Activated CD4-positive, alpha-beta T cell treated with anti-CD3 and anti-CD28 coated beads for 24 hours (primary cell): ENCODE measurements at regions not wholly inside any gene's neighbourhood (a gene's known extent, or its start where the extent isn't known, plus 50 kb on each side); places are given as distances from the start of the nearest gene placed in this dataset.
"Not testable (repeated sequence)": the region's sequence is repeated elsewhere in the genome, so short reads cannot be mapped to it uniquely, and the experiment has no call there.

Experiments
- DNase-seq, 2 donors: peaks; one replicate each; pipeline ENCODE4 v3.0.0-alpha.2; 2020; ENCODE audit warnings: low read depth in 2 of 2

DNA sequence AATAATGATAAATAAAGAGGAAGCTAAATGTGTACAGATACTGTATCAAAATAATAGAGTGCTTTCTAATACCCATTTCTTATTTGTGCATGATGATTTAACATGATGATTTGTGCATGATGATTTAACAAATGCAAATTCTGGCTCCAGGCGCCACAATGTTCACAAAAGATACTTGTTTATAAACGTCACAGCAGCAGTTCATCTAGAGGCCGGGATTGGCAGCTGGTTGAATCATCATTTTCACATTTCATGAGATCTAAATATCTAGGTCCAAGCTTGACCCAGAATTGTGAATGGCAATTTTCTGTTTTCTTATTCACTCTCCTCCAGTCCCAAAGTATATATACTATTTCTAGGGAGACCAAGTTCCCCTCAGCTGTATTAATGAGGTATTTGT lies 322.0 kb downstream of the SUCLG1 start:
- DNase-seq: no peak

DNA sequence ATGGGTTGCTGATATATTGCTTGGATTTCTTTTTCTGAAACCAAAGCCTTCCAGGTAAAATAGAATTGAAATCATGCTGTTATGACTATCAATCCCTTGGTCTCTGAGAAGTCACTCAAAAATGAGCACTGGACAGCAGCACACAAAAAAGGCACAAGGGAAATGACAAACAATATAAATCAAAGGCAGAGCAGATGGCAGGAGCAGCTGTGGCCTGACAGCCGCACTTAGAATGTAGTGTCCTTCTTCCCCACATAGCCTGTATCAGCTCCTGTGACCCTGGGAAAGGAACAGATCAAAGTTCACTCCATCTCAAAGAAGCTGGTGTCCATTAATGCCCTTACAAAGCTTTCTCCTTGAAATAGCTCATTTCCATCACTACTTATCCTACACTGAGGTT lies 326.7 kb downstream of the SUCLG1 start:
- DNase-seq: no peak

DNA sequence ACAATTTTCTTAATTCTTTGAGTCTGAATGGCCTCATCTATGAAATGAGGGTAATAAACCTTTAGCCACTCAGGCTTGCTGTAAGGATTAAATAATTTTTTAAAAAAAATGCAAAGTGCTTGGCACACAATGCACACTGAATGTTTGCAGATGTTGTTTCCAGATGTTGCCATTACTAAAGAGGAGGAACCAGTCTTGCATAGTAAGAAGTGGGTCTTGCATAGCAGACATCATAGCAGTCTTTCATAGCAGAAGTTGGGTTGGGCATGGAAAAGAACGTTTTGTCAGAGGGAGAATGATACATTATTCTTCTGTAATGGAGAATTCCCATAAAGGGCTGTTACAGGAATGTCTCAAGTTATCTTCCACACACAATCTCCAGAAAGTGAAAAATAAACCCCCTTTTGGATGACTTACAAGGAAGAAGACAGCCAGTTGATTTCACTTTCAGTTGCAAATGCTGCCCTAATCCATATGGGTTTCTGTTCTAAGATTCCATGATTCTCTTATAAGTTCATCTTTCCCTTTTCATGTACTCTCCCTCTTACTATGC lies 327.7 kb downstream of the SUCLG1 start:
- no peak for DNase-seq

DNA sequence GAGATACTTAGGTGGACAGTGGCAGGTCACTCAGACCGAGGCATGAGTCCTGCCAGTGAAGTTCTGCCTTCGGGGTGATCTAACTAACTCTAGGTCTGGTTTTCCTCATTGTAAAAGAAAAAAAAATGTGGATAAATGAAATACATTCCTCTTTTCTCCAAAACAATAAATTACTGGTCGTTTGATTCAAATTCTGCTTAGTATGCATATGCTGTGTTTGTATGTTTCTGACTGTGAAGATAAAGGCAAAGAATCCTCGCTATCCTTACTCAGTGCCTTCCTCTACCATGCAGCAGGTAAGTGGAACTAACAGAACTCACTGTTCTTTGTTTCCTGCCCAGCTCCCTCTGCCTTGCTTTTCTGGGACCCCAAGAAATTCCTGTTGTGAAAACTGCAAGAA lies 330.1 kb downstream of the SUCLG1 start:
- DNase-seq: no peak

DNA sequence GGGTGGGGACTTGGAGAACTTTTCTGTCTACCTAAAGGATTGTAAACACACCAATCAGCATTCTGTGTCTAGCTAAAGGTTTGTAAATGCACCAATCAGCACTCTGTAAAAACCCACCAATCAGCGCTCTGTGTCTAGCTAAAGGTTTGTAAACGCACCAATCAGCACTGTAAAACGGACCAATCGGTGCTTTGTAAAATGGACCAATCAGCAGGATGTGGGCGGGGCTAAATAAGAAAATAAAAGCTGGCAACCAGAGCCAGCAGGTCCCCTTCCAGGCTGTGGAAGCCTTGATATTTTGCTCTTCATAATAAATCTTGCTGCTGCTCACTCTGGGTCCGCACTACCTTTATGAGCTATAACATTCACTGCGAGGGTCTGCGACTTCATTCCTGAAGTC lies 331.3 kb downstream of the SUCLG1 start:
- DNase-seq: not testable (repeated sequence)

DNA sequence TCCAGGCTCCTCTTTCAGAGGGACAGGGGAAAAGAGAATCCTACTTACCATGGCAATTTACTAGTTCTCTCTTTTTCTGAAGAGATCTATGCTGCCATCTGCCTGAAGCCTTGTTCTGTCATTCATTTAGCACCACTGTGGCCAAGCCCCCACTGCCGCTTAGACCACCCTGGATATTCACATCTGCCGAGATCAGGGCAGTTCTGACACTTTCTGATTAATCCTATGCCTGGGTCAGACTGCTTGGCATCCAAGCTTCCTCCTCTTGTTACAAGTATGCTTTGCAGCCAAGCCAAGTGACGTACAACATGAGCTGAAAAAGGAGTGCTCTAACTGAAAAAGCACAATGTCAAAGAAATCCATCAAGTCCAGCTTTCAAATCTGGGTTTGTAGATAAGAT lies 332.6 kb downstream of the SUCLG1 start:
- no peak for DNase-seq

DNA sequence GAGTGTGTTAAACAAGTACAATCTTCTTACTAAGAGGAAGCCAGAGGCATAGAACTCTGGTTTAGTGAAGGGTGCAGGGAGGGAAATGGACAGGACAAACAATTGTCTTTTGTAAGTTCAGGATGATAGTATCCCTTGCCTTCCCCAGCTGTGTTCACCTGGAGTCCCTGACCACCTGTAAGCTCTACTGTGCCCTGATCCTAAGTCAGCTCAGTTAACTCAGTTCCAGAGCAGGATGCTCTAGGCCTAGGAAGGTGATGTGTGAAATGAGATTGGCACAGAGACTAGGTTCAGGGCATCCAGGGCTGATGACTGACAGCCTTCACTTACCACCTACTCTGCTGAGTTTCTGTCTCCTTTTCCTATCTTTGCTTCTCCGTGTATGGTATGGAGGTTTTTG lies 333.0 kb downstream of the SUCLG1 start:
- no peak for DNase-seq

DNA sequence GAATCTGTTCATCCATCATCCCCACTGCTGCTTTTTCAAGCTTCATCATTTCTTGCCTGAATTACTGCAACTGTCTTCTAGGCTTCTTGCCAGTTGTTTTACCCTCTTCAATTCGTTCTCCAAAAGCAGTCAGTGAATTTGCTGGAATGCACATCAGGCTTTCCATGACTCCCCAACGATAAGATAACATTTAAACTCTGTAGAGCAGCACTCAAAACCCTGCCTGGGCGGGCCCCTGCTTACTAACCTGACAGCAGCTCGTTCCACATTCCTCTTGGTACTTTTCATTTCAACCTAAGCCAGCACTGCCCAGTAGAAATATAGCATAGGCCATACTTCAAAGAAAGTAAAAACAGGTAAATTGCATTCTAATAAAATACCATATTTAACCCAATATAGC lies 342.9 kb downstream of the SUCLG1 start:
- DNase-seq: no peak

DNA sequence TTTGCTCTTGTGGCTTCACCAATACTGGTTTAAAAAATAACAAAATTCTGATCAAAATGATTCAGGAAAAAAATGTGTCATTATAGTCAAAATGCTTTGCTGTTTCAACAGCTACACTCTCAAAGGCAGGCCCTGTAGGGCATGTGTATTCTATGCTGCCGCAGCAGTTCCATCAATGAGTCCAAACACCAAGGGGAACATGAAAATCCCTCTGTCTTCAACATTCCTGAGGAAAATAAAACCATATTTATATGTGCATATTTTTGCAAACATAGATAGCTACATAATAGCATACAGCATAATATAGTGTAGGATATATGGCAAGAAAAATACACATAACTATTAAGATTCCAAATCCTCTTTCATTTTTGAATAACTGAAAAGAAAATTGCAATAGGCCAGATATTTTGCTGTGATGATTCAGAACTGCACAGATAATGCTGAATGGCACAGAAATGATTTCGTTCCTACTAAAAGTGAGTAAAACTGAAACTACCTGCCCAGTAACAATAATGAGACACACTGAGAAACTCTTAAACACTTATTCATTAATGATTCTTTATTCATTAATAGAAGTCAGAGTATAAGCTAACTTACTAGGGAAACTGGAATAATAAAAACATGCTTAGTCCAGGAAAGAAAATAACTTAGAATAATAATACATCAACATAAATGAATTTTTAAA lies 343.8 kb downstream of the SUCLG1 start:
- DNase-seq: no peak

DNA sequence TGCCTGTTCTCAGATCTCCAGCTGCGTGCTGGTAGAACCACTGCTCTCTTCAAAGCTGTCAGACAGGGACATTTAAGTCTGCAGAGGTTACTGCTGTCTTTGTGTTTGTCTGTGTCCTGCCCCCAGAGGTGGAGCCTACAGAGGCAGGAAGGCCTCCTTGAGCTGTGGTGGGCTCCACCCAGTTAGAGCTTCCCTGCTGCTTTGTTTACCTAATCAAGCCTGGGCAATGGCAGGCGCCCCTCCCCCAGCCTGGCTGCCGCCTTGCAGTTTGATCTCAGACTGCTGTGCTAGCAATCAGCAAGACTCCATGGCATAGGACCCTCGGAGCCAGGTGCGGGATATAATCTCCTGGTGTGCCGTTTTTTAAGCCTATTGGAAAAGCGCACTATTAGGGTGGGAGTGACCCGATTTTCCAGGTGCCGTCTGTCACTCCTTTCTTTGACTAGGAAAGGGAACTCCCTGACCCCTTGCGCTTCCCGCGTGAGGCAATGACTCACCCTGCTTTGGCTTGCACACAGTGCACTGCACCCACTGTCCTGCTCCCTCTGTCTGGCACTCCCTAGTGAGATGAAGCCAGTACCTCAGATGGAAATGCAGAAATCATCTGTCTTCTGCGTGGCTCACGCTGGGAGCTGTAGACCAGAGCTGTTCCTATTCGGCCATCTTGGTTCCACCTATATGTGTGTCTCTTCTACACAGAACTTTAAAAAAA lies 355.1 kb downstream of the SUCLG1 start:
- DNase-seq: not testable (repeated sequence)

DNA sequence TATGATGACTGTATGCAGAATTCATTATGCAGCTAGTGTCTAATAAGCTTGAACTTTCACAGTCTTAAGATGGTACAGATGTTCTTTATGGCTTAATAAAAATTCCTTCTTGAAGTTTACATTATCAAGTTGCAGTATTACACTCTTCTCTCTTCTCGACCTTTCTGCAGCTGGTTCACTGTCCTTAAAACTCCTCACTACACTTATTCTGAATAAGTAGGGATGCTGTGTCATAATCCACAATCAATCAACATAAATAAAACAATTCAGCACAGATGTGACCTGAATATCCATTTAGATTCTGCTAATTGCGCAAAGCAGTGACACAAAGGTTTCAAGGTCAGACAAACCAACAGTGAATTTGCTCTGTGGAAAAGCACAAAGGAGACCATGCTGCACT lies 356.8 kb downstream of the SUCLG1 start:
- DNase-seq: no peak

DNA sequence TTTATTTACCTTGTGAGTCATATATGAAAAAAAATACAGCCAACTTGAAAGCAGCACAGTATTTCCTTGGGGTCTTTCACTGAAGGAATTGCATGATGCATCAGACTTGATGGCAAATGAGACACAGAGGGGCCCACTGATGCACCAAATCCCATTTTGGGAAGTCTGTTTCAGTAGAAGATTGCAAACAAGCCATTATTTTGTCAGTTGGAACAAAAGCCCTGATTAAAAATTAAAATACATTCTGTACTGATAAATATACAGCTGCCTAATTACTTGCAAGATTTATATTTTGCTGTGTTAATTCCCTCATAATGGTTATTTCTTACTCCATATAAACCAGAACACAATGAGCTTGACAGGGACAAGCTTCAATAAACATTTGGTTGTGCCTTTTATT lies 370.4 kb downstream of the SUCLG1 start:
- DNase-seq: no peak

DNA sequence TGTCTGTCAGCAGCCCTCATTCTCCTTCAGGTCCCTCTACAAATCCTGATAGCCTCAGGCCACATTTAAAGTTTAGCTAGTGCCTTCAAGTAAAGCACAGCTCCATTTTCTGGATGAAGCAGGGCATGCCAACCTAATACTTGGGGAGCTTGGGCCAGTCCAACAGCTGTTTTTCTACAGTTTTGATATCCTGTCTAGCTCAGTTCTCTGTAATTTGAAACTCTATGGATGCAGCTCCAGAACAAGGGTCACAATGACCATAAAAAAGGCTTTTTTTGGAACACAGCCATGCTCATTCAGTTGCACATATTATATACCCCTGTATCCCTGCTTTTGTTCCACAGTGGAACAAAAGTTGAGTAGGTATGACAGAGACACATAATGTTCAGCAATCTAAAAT lies 373.5 kb downstream of the SUCLG1 start:
- DNase-seq: no peak

DNA sequence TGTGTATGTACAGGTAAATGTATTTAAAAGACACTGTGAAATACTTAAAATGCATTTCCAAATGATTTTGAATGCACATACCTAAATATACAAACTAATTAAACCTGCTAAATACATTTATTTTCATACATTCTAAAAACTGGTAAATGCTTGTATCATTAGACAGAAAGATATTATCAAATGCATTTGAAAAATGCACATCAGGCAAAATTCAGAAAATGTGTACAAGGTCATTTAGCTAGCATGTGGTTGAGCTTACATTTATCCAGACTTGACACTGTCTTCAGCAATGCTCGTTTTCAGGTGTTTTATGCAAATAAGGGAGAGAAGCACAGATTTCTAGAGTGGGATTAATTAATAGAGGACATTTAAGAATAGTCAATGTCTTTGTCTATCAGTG lies 374.2 kb downstream of the SUCLG1 start:
- no peak for DNase-seq

DNA sequence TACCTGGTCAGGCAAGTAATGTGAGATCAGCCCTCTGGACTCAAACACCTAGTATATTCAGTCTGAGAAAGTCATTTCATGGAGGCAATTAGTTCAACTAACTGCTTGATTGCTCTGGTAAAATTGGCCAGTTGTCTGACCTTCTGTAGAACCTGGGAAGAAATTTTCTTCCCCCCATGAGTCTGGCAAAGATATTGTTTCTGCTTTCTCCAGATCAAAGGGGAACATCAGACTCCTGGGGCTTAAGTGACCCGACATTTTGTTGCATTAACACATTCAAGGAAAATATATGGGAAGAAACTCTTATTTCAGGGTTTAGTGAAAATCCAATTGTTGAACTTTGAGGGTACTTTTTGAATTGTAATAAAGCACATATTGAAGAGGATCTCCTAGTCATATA lies 375.1 kb downstream of the SUCLG1 start:
- DNase-seq: no peak

DNA sequence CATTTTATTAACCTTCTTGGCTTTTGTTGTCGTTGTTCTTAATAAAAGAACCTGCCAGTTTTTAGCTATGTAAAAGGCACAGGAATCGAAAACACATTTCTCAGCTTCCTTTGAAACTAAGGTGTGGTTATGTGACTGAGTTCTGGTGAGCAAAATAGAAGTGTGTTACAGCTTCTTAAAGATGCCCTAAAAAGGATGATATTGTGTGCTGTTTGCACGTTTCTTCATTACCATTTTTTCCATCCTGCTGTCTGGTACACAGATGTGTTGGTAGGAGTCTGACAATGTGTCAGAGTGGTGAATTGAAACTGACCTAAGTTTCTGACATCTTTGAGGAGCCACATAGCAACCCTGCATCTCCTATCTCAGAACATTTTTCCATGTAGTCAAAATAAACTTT lies 380.6 kb downstream of the SUCLG1 start:
- no peak for DNase-seq

DNA sequence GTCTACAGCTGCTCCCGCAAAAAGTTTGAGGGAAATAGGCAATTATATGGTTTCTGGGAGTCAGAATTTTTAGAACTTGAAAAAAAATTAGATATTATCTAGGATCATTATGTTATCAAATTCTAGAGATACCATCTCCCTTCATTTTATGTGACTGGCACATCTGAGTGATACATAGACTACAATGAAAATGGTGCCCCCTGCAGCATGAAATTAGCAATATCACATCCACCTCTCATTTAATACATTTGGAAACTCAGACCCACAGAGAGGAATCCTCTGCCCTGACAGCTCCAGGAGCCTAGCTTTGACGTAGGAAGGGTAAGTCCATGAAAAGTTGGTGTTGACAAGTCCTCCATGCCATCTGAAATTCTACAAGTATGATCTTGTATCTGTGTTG lies 381.6 kb downstream of the SUCLG1 start:
- DNase-seq: no peak

DNA sequence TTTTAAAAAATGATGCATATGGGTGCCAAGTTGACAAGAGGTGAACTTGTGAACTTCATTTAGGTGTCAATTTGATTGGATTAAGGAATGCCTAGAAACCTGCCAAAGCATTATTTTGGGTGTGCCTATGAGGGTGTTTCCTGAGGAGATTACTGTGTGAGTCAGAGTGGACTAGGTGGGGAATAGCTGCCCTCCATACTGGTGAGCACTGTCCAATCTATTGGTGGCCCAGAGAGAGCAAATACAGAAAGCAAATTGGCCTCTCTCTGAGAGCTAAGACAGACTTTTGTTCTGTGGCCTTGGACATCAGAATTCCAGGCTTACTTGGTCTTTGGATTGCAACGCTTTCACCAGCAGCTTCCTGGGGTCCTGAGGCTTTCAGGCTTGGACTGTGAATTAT lies 388.0 kb downstream of the SUCLG1 start:
- DNase-seq: no peak

DNA sequence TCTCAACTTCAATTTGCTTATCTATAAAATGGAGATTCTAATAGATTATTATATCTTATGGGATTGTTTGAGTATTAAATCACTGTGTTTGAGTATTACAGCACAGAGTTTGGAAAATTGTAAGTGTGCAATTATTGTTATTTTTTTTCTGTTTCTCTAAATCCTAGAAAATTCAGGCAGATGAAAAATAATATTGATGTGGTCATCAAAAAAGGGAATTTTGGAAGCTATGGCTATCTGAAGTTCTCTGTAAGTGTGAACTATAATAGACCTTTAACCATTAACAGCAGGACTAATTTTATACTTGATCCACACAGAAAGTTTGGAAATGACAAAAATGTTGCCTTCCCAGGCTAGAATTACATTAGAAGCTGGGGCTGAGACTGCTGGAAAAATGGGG lies 393.2 kb downstream of the SUCLG1 start:
- no peak for DNase-seq

DNA sequence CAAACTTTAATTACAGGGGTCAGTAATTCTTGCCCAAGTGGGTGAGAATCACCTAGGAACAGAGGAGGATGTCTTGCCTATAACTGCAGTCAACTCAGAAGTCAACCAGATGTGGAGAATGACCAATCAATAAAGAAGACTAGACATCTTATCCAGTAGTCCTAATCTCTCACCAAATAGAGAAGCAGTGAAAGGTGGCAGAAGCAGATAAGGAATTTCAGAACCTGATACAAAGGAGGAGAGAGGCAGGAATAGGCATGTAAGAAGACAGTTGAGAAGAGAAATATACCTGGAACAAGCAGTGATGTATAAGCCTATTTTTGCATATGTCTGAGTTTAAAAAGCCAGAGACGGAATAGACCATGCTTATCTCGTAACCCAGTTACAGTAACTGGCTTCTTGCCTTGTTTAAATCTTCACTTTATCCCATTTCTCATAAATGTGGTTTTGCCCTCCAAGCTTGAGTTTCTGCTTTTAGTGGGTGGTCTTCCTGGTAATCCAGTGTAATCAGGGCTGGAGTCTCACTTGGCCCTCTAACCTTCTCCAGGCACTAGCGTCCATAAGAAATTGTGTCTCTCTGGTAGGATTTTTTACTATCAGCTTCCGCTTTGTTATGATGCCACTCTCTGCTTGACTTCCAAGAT lies 401.0 kb downstream of the SUCLG1 start:
- DNase-seq: no peak

DNA sequence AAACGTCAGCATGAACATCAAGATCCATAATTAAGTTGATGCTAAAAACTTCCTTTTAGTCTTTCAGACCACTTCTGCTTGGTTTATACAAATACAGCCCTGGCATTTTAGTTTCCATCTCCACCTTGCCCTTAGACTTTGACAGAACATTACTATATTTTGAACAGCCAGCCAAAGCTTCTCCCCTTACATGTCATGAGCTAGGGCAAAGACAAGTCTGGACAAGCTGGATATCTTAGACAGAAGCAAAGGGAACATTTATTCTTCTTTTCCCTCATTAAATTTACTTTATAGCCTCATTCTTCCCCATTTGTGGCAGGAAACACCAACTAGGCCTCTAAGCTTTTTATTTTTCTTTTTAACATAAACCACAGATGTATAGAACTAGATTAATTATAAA lies 403.3 kb downstream of the SUCLG1 start:
- no peak for DNase-seq

DNA sequence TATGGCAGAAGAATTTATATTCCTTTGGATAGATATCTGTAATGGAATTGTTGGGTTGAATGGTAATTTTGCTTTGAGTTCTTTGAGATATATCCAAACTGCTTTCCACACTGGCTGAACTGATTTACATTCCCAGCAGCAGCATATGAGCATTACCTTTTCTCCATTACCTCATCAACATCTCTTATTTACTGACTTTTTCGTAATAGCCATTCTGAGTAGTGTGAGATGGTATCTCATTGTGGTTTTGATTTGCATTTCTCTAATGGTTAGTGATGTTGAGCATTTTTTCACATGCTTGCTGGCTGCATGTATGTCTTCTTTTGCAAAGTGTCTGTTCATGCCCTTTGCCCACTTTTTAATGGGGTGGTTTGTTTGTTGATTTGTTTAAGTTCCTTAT lies 404.5 kb downstream of the SUCLG1 start:
- DNase-seq: not testable (repeated sequence)

DNA sequence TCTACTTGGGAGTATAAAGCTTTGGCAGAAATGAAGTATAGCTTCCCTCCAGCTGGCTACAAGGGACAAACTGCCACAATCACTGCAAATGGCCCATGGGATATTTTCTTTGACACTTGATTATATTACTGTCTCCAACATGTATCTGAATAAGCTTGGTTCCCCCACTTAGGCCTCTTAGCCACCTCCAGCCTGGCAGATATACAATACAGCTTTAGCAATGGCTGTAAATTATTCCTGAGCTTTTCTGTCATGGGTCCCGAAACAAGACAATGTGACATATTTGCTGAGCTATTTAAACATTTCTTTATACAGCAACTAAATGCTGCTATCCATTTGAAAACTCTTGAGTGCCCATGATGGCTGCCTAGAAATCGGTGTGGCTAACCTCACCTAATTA lies 406.2 kb downstream of the SUCLG1 start:
- no peak for DNase-seq
